ENCODE measurements at regions not wholly inside any gene's neighbourhood (a gene's known extent, or its start where the extent isn't known, plus 50 kb on each side); places are given as distances from the start of the nearest gene placed in this dataset.

DNA sequence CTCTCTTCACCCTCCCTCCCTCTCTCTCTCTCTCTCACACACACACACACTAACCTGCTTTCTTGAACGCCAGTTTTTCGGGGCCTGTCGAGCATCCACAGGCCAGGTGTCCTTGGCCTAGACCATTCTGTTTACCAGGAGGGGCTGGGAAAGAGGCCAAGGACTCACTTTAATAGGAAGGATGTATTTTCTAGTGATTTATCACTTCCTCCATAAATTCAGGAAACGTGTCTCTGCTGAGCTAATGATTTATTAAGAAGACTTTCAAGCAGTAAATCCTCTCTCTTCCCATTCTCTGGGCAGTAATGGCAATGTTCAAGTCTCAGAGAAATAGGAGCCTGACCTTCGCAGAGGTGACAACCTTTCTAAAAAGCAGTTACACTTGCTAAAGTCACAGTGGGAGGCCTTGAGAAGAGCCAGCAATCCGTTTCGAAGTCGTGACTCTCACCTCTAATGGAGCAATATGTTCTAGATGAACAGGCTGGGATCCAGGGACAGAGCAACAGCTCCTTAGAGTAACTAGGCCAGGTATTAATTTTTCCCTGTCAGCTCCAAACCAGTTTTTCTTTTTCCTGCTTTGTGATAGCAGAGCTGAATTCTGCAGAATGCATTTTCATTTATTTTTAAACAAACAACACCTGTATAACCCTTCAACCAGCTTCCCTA lies 1357.5 kb upstream of the SORCS1 start:
- peak in 3 of 5 donors; percentile 12 to 53 (median 50) for DNase-seq
- intact Hi-C loops (cut with DNase I) = no loop called here
- no peak overlapping the region for H3K9ac ChIP-seq (ENCODE audit: low read length in 3 of 3)
- no peak overlapping the region for H3K4me3 ChIP-seq (ENCODE audit: low read length in 3 of 3)
- TF ChIP-seq, protein P1, sequence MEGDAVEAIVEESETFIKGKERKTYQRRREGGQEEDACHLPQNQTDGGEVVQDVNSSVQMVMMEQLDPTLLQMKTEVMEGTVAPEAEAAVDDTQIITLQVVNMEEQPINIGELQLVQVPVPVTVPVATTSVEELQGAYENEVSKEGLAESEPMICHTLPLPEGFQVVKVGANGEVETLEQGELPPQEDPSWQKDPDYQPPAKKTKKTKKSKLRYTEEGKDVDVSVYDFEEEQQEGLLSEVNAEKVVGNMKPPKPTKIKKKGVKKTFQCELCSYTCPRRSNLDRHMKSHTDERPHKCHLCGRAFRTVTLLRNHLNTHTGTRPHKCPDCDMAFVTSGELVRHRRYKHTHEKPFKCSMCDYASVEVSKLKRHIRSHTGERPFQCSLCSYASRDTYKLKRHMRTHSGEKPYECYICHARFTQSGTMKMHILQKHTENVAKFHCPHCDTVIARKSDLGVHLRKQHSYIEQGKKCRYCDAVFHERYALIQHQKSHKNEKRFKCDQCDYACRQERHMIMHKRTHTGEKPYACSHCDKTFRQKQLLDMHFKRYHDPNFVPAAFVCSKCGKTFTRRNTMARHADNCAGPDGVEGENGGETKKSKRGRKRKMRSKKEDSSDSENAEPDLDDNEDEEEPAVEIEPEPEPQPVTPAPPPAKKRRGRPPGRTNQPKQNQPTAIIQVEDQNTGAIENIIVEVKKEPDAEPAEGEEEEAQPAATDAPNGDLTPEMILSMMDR (IDR thresholded peaks at IDR 0.05; ENCODE audit: borderline replicate concordance, extremely low read depth, insufficient read depth) = no peak
- no peak overlapping the region for H3K27ac ChIP-seq (ENCODE audit: low read depth in 2 of 2, low read length in 2 of 2)
- no peak for FAIRE-seq
- no peaks in the 10 kb centered on the region for H3K4me1 ChIP-seq (ENCODE audit: control insufficient read depth in 2 of 3, insufficient read depth in 2 of 3, low read depth in 1 of 3, low read length in 3 of 3)
- no peaks in the 10 kb centered on the region for H3K27me3 ChIP-seq (ENCODE audit: control insufficient read depth, insufficient read depth, low read length)
- no peaks in the 10 kb centered on the region for H3K36me3 ChIP-seq (ENCODE audit: control insufficient read depth in 2 of 3, insufficient read depth in 3 of 3, low read length in 3 of 3)
- H3K9me3 ChIP-seq (ENCODE audit: control insufficient read depth in 2 of 3, insufficient read depth in 1 of 3, low read length in 3 of 3) = no peaks in the 10 kb centered on the region

DNA sequence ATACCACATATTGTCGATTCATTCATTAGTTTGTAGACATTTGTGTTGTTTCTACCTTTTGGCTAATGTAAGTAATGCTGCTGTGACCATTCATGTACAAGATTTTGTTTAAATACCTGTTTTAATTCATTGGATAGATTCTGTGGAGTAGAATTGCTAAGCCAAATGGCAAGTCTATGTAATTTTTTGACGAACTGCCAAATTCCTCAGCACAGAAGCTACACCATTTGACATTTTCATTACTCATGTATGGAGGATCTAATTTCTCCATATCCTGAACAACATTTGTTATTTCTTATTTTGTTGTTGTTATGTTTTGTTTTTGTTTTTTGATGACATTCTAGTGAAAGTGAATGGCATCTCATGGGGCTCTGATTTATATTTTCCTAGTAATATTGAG lies 1351.3 kb upstream of the SORCS1 start:
- no peaks in the 10 kb centered on the region for H3K36me3 ChIP-seq (ENCODE audit: control insufficient read depth in 2 of 3, insufficient read depth in 3 of 3, low read length in 3 of 3)
- no peaks in the 10 kb centered on the region for H3K9me3 ChIP-seq (ENCODE audit: control insufficient read depth in 2 of 3, insufficient read depth in 1 of 3, low read length in 3 of 3)
- no peak overlapping the region for H3K9ac ChIP-seq (ENCODE audit: low read length in 3 of 3)
- H3K27me3 ChIP-seq (ENCODE audit: control insufficient read depth, insufficient read depth, low read length) = no peaks in the 10 kb centered on the region
- DNase-seq (no peak), FAIRE-seq (no peak)
- no peak overlapping the region for H3K27ac ChIP-seq (ENCODE audit: low read depth in 2 of 2, low read length in 2 of 2)
- no peaks in the 10 kb centered on the region for H3K4me1 ChIP-seq (ENCODE audit: control insufficient read depth in 2 of 3, insufficient read depth in 2 of 3, low read depth in 1 of 3, low read length in 3 of 3)
- intact Hi-C loops (cut with DNase I) = no loop called here
- no peak overlapping the region for H3K4me3 ChIP-seq (ENCODE audit: low read length in 3 of 3)
- TF ChIP-seq, protein P1 (IDR thresholded peaks at IDR 0.05; ENCODE audit: borderline replicate concordance, extremely low read depth, insufficient read depth) = no peak

DNA sequence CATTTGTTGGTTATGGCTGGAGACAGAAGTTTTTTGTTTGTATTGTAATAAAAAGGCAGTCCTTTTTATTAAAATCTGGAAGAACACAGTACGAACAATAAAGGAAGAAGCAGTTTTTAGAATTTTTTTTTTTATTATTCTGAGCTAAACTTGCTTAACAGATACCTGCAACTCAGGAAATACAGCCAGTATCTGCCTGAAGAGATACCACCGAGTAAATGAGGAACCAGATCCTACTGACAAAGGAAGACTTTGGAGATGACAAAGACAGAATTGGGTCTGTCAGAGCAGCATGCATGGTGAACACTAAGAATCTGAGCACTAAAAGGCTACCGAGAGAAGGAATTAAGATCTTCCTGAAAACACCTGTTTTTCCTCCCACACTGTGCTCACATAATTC lies 1335.9 kb upstream of the SORCS1 start:
- FAIRE-seq = no peak
- intact Hi-C loops (cut with DNase I) = no loop called here
- no peak for DNase-seq
- TF ChIP-seq, protein P1 (IDR thresholded peaks at IDR 0.05; ENCODE audit: borderline replicate concordance, extremely low read depth, insufficient read depth) = no peak
- no peak overlapping the region for H3K4me3 ChIP-seq (ENCODE audit: low read length in 3 of 3)
- H3K4me1 ChIP-seq (ENCODE audit: control insufficient read depth in 2 of 3, insufficient read depth in 2 of 3, low read depth in 1 of 3, low read length in 3 of 3) = no peaks in the 10 kb centered on the region
- no peak overlapping the region for H3K27ac ChIP-seq (ENCODE audit: low read depth in 2 of 2, low read length in 2 of 2)
- H3K9me3 ChIP-seq (ENCODE audit: control insufficient read depth in 2 of 3, insufficient read depth in 1 of 3, low read length in 3 of 3) = peaks cover 0 to 3% (median 0%) of the 10 kb centered on the region in 3 donors
- no peaks in the 10 kb centered on the region for H3K27me3 ChIP-seq (ENCODE audit: control insufficient read depth, insufficient read depth, low read length)
- H3K9ac ChIP-seq (ENCODE audit: low read length in 3 of 3) = no peak overlapping the region
- H3K36me3 ChIP-seq (ENCODE audit: control insufficient read depth in 2 of 3, insufficient read depth in 3 of 3, low read length in 3 of 3) = no peaks in the 10 kb centered on the region

DNA sequence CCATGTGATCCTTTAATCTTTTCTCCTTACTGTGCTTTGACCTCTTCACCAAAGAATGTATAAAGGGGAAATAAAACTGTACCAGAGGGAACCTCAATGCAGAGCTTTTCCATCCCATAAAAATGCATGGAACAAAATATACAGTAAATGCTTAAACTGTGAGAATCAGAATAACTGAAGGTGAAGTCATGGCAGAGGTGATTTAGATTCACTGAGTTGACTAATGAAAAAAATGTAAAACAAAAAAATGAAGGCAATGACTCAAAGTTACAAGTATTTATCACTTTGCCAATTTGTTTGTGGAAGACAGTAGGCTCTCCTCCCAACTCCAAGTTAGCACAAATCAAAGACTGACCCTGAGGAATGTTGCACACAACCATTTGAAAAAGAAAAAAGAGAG lies 1331.6 kb upstream of the SORCS1 start:
- no peak for FAIRE-seq
- Histone ChIP-seq H3K36me3 (ENCODE audit: control insufficient read depth in 2 of 3, insufficient read depth in 3 of 3, low read length in 3 of 3) (no peaks in the 10 kb centered on the region), H3K9ac (ENCODE audit: low read length in 3 of 3) (no peak overlapping the region), H3K27me3 (ENCODE audit: control insufficient read depth, insufficient read depth, low read length) (no peaks in the 10 kb centered on the region), H3K4me1 (ENCODE audit: control insufficient read depth in 2 of 3, insufficient read depth in 2 of 3, low read depth in 1 of 3, low read length in 3 of 3) (no peaks in the 10 kb centered on the region), H3K9me3 (ENCODE audit: control insufficient read depth in 2 of 3, insufficient read depth in 1 of 3, low read length in 3 of 3) (peaks cover 0 to 3% (median 0%) of the 10 kb centered on the region in 3 donors), H3K27ac (ENCODE audit: low read depth in 2 of 2, low read length in 2 of 2) (no peak overlapping the region), H3K4me3 (ENCODE audit: low read length in 3 of 3) (no peak overlapping the region)
- TF ChIP-seq, protein P1 (IDR thresholded peaks at IDR 0.05; ENCODE audit: borderline replicate concordance, extremely low read depth, insufficient read depth) = no peak
- no peak for DNase-seq
- intact Hi-C loops (cut with DNase I) = no loop called here

All from kidney (tissue), 13 donors.